VCaP (cell line): ENCODE measurements at regions not wholly inside any gene's neighbourhood (a gene's known extent, or its start where the extent isn't known, plus 50 kb on each side); places are given as distances from the start of the nearest gene placed in this dataset.
"Not testable (repeated sequence)": the region's sequence is repeated elsewhere in the genome, so short reads cannot be mapped to it uniquely, and the experiment has no call there.

Source experiments
- H3K27ac ChIP-seq: fragments of 450-650 bp; 2 replicates; pipeline ENCODE4 v1.5.1; 2017
- TF ChIP-seq, protein P1 (sequence below): fragments of 450-650 bp; conservative IDR thresholded peaks from 2 replicates; pipeline ENCODE4 v1.5.1; 2017; ENCODE audit warnings: mild to moderate bottlenecking, moderate library complexity

DNA sequence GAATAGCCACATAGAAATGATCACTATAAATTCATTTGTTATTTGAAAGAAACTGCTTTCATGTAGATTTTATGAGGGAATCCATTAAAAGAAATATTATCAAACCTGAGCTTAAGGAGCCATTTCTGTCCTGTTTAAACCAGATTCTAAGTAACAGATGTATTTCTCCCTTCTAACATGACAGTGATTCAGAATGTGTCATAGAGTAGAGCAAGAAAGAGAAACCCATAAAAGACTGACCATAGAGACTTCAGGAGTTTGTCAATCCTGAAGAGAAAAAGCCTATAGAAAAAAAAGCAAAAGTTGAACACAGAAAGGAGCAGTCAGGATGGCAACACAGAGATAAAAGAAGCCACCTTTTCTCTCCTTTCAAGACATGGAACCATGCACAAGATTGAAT is 390.6 kb downstream of the PRIM2 start:
- H3K27ac ChIP-seq, result not testable (repeated sequence)

DNA sequence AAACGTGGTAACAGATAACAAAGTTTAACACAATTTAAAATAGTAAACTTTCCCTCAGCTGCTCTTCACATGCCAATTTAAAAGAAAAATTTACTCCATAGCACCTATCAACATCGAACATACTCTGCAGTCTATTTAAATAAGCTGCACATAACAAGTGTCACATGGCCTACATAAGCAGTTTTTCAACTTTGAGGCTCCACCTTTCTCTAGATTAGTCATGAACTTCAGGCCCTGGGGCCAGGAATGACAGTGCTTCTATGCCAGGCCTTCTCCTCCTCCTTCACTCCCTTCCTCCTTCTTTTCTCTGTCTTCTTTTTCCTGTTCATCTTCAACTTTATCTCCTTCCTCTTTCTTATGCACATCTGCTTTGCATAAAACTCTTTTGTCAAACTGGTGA is 405.1 kb downstream of the PRIM2 start:
- not testable (repeated sequence) for H3K27ac ChIP-seq

DNA sequence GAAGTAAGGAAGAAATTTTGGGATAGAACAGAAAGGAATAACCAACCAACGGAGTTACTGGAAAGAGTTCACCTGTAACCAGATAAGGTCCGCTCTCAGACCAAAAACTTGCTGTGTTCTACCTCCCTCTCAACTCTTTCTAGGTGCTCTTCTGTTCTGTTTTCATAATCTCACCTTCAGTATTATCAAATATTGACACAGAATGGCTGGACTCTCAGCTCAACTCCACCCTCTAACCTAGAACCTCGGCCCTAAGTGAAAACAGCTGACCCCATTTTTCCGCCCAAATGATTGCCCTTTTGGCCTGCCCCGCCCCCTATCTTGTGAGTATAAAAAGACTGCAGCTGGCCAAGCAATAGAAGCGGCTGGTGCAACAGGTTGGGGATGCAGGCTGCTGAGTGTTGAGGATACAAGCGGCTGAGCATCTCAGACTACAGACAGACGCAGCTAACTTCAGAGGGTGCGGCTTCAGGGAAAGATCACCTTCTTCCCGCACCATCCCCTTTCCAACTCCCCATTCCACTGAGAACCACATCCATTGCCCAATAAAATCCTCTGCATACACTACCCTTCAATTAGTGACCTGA is 406.5 kb downstream of the PRIM2 start:
- H3K27ac ChIP-seq, result not testable (repeated sequence)

DNA sequence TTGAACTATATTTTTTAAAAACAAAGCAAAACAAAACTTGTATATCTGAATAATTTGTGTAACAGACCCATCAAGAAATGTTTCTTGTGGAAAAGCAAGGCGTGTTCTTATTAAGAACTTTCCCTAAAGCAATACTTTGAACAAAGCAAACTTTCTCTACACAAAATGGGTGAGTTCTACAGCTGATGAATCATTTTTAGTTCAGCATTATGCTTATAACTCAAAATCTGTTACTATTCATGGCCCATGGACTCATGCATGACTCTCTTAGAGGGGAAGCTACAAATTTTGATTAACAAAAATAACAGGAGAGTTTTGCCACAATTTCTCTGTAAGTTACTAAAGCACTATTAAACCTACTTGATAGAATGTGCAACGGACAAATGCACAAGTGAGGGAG is 412.0 kb downstream of the PRIM2 start:
- not testable (repeated sequence) for H3K27ac ChIP-seq

DNA sequence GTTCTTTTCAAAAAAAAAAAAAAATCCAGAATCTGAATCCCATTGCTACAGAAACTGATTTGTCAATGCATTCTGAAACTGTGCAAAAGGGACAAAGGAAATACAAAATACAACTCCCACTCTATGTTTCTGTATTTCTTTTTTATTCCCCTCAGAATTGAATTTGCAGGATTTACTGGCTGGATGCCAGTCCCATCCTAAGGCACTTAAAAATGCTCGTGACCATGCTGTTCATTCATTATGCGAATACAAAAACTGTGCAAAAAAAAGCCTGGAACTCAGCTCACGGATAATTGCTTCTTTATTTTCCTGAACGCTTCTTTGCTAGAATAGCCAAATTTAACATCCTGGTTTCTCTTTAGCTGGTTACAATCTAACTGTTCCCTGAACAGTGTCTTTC is 413.3 kb downstream of the PRIM2 start:
- H3K27ac ChIP-seq, result not testable (repeated sequence)

DNA sequence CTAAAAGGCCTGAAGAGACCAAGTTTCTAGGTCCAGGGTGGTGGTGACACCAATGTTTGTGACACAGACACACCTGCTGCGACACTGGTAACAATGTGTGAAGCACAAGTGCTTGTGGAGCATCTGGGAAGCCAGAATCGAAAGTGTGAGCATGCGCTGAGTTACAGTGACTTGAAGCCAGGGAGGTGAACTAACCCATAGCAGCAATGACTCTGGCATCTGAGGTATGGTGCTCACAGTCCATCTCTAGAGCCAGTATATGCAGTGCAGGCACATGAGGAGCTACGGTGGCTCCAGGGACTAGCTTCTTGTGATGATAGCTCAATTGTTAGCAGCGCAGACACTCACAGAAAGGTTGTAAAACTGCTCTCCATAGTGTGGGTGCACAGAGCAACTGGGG is 430.3 kb downstream of the PRIM2 start:
- H3K27ac ChIP-seq, result not testable (repeated sequence)

DNA sequence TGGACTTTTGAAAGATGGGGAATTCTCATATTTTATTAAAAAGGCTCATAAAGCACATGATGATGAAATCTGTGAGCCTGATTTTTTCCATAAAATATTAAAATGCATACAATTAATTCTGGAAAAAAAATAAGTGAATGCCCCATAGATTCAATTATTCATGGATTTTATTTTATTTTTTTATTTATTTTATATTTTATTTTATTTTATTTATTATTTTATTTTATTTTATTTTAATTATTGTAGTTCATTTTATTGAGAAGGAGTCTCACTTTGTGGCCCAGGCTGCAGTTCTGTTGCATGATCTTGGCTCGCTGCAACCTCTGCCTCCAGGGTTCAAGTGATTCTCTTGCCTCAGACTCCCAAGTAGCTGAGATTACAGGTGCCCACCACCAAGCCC is 442.4 kb downstream of the PRIM2 start:
- H3K27ac ChIP-seq, result not testable (repeated sequence)

DNA sequence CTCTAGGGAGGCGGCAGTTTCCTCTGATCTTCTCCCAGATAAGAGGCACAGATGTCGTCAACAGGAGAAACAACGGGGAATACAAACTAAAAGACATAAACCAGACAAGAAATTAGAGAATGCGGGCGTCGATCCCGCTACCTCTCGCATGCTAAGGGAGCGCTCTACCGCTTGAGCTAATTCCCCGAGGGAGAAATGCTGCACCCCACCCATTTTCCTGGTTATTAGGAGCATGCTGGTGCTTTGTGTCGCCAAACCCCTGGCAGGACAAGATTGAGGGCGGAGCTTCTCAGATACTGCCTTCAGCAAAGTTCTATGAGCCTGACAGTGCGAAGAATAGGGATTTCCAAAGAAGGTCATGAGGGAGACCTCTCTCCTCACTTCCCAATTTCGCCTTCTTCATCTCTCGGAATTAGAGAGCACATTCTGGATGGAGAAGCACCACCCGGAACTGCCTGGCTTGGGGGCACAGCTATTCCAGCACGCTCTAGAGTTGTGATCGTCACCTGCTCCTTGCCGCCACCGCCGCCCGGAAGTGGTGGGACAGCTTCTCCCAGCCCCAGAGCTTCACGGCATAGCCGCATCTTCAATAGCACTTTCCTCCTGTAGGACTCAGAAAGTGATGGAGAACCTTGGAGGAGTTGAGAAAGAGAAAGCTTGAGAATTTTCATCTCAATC is 475.4 kb downstream of the PRIM2 start:
- not testable (repeated sequence) for H3K27ac ChIP-seq

DNA sequence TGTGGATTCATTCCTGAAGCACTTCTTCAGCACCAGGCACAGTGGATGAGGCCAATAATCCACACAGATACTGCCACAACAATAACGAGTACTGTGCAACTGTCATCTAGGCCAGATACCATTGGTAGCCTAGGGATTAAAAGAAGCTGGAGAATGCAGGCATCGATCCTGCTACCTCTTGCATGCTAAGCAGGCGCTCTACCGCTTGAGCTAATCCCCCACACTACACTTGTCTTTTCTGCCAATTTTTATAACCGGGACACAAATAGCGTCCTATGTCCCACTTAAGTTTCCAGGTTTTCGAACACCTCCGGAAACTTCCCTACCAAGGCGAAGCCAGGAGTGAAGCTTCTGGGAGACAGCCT is 475.9 kb downstream of the PRIM2 start:
- not testable (repeated sequence) for H3K27ac ChIP-seq

DNA sequence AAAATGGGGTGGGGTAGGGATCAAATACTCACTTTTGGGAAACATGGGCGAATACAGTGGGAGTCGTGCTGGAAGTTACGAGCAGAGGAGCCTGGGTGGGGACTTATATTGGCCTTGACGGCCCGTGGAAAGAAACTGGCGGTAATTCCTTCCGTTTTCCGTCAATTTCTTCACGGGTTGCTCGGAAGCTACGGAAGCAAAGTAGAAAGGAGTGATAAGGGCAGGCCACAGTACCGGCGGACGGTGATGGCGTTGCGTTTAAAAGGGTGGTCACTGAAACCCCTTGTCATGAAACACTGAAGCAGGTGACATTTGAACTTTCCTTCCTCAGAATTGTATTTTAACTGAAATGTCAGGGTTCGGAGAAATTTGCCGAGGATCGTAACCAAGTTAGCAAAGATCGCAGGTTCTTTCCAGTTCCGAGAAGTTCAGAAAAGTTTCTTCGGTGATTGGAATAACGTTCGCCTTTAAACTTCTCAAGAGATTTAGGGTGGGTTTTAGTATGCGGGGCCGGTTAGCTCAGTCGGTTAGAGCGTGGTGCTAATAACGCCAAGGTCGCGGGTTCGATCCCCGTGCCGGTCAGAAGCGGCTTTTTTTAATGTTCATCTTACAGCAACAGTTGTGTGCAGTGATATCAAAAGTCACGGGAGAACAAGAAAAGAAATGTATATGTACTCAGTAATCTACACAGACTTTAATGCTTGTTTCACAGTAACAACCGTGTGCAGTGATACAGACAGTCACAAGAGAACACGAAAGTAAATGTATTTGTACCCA is 482.5 kb downstream of the PRIM2 start:
- not testable (repeated sequence) for H3K27ac ChIP-seq

DNA sequence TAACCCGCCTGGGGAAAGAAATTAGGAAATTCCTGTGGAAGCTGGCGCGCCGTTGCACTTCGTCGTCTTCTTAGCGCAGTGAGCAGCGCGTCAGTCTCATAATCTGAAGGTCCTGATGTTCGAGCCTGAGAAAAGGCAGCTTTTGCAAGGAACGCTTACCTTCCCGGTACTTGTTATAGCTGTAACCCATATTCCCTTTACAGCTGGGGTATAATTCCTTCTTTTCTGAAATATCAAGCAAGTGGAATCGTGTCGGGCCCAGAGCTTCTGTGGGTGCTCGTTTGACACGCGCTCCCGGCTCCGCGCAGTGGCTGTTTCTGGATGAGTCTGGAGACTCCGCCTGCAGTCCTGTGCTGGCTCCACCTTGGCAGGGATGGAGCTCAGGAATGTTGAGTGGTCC is 491.2 kb downstream of the PRIM2 start:
- H3K27ac ChIP-seq, result not testable (repeated sequence)

DNA sequence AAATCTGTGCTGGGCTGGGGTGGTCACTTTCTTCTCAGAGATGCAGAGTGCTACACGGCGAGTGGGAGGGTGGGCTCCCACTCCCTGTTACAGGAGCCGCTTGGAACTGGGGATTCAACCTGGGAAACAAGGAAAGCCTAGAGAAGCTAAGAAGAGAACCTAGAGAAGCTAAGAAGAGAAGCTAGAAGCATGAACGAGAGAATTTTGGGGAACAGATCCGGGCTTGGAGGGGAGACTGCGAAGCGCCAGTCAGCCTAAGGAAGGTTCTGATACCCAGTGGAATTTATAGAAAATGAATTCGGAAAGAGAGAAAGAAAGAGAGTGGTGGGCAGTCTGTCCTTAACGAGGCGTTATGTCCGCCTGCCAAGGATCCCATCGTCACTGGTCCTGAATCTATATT is 492.0 kb downstream of the PRIM2 start:
- not testable (repeated sequence) for H3K27ac ChIP-seq

DNA sequence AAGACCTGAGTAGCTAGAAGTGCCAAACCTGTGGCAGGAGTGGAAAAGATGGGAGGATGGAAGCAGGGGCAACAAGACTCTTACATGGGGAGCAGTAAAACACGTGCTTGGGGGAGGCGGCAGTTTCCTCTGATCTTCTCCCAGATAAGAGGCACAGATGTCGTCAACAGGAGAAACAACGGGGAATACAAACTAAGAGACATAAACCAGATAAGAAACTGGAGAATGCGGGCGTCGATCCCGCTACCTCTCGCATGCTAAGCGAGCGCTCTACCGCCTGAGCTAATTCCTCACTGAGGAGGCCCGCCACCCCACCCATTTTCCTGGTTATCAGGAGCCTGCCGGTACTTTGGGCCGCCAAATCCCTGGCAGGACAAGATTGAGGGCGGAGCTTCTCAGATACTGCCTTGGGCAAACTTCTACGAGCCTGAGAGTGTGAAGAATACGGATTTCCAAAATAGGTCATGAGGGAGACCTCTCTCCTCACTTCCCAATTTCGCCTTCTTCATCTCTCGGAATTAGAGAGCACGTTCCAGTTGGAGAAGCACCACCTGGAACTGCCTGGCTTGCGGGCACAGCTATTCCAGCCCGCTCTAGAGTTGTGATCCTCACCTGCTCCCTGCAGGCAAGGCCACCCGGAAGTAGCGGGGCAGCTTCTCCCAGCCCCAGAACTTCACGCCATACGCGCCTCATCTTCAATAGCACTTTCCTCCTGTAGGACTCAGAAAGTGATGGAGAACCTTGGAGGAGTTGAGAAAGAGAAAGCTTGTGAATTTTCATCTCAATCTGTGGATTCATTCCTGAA is 496.0 kb downstream of the PRIM2 start:
- H3K27ac ChIP-seq, result not testable (repeated sequence)

DNA sequence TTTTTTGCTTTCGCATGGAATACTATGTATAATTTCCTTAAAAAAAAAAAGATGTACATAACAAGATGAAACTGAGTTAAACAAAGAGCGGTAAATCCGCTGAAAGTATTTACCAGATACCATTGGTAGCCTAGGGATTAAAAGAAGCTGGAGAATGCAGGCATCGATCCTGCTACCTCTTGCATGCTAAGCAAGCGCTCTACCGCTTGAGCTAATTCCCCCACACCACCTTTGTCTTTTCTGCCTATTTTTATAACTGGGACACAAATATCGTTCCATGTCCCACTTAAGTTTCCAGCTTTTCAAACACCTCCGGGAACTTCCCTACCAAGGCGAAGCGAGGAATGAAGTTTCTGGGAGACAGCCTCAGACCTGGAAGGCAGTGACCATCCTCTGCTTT is 498.4 kb downstream of the PRIM2 start:
- H3K27ac ChIP-seq, result not testable (repeated sequence)

DNA sequence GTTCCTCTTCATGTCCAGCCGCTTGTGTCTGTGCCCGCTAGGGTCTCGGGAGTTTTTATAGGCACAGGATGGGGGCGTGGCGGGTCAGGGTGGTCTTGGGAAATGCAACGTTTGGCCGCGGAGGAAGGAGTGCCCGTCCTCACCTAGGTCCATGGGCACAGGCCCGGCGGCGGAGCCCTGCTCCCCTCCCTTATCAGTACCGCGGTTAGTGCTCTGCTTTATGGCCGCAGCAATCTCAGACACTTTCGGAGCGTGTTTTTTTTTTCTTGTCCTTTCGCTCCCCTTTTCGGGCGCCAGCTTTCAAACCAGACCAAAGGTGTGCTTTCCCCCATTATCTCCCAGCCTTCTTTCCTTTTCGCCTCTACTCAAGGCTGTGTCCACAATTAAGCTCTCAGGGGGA is 503.9 kb downstream of the PRIM2 start:
- H3K27ac ChIP-seq, result not testable (repeated sequence)

DNA sequence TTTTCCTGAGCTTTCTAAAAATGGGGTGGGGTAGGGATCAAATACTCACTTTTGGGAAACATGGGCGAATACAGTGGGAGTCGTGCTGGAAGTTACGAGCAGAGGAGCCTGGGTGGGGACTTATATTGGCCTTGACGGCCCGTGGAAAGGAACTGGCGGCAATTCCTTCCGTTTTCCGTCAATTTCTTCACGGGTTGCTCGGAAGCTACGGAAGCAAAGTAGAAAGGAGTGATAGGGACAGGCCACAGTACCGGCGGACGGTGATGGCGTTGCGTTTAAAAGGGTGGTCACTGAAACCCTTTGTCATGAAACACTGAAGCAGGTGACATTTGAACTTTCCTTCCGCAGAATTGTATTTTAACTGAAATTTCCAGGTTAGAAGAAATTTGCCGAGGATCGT is 505.0 kb downstream of the PRIM2 start:
- H3K27ac ChIP-seq, result not testable (repeated sequence)

DNA sequence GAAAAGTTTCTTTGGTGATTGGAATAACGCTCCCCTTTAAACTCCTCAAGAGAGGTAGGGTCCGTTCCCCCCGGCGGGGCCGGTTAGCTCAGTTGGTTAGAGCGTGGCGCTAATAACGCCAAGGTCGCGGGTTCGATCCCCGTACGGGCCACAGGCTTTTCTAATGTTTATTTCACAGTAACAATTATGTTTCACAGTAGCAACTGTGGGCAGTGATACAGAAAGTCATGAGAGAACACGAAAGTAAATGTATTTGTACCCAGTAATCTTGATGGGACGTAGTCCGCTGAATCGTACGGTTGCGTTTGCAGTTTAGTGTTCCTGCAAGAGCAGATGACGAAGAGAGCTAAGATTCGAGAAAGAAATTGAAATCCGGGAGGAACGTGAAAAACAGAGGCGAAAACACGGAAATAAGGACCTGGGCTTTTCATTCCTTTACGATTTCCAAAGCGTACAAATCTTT is 505.5 kb downstream of the PRIM2 start:
- TF ChIP-seq, protein P1, sequence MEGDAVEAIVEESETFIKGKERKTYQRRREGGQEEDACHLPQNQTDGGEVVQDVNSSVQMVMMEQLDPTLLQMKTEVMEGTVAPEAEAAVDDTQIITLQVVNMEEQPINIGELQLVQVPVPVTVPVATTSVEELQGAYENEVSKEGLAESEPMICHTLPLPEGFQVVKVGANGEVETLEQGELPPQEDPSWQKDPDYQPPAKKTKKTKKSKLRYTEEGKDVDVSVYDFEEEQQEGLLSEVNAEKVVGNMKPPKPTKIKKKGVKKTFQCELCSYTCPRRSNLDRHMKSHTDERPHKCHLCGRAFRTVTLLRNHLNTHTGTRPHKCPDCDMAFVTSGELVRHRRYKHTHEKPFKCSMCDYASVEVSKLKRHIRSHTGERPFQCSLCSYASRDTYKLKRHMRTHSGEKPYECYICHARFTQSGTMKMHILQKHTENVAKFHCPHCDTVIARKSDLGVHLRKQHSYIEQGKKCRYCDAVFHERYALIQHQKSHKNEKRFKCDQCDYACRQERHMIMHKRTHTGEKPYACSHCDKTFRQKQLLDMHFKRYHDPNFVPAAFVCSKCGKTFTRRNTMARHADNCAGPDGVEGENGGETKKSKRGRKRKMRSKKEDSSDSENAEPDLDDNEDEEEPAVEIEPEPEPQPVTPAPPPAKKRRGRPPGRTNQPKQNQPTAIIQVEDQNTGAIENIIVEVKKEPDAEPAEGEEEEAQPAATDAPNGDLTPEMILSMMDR, result no peak
- no peak overlapping the region for H3K27ac ChIP-seq

DNA sequence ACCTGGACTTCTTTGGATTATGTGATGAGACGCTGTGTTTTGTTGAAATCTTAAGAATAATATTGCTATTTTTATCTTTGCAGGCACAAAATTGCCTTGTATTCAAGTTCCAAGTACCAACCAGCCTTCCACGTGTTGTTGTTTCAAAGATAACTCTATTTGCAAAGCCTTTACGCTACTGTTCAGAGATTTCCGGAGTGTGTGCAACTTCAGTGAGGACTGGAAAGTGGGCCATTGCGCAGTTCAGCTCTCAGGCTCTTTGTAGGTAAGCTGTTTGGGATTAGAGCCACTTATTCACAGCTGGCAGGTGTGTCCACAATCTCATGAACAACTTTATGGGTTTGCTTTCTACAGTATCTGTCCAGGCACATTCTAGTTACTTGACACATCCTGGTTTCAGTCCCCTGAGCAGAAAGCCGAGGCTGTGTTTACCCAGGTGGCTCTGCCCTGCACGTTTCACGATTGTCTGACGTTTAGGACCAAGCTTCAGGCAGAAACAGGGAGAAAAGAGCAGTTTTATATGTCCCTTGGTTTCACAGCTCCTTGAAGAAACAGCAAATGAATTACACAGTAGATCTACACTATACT is 520.3 kb downstream of the PRIM2 start:
- H3K27ac ChIP-seq, result not testable (repeated sequence)

DNA sequence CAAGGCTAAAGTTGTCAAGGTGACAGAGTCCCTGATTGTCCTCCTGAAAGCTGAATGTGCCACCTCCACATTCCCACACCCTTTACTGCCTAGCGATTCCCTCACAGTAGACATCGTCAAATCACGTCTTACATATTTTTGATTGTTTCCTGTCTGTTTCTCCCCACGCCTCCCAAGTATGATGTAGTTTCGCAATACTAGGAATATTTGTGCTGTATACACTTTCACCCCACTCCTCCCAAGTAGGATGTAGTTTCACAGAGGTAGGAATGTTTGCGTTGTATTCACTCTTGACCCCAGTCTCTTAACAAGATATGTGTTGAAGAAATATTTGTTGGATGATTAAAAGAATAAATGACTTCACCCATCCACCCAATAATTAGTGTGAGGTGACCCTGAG is 524.1 kb downstream of the PRIM2 start:
- H3K27ac ChIP-seq, result not testable (repeated sequence)

DNA sequence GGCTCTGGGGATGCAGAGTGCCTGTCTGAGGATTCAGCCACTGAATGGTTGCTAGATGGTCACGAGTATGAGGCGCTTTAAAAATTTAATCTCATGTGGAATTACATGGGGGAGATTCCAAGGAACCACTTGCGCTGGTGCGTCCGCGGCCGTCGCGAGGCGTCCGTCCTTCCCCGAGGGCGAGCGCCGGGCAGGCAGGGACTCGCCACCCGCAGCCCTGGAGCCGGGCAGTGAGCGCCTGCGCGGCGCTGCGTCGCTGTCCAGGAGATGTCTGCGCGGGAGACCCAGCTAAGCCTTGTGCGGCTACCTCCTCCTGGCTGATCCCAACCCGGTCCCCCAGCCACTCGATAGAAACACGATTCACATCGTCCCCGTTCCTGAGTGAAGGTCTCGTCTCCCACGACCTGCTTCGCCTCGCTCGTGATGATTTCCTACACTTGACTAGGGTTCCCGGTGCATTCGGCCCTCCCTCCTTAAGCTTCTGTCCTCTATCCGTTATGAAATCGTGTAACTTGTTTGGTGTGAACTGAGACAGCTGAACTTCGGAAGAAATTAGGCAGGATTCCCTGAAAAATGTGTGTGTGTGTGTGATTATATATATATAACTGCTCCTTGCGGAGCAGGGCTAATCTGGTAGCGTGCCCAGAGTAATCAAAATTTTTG is 536.4 kb downstream of the PRIM2 start:
- H3K27ac ChIP-seq, result not testable (repeated sequence)
